HUES48 (cell line): ENCODE measurements at regions not wholly inside any gene's neighbourhood (a gene's known extent, or its start where the extent isn't known, plus 50 kb on each side); places are given as distances from the start of the nearest gene placed in this dataset.
"Not testable (repeated sequence)": the region's sequence is repeated elsewhere in the genome, so short reads cannot be mapped to it uniquely, and the experiment has no call there.

Source experiments
- H3K27ac ChIP-seq: one replicate; pipeline ENCODE4 v1.7.0; 2013; ENCODE audit warnings: low read depth, low read length, inconsistent platforms
- H3K27me3 ChIP-seq: 2 replicates; pipeline ENCODE4 v1.6.1; 2013; ENCODE audit warnings: mild to moderate bottlenecking, low read length; ENCODE audit not compliant: control insufficient read depth, insufficient read depth
- H3K36me3 ChIP-seq: 2 replicates; pipeline ENCODE4 v1.6.1; 2013; ENCODE audit warnings: low read length; ENCODE audit not compliant: control insufficient read depth, insufficient read depth
- H3K4me1 ChIP-seq: 2 replicates; pipeline ENCODE4 v1.6.1; 2013; ENCODE audit warnings: mild to moderate bottlenecking, low read length; ENCODE audit not compliant: control insufficient read depth, insufficient read depth
- H3K4me3 ChIP-seq: 2 replicates; pipeline ENCODE4 v1.5.1; 2013; ENCODE audit warnings: mild to moderate bottlenecking, low read depth, low read length
- H3K9ac ChIP-seq: 2 replicates; pipeline ENCODE4 v1.6.1; 2013; ENCODE audit warnings: mild to moderate bottlenecking, low read depth, low read length, moderate library complexity
- H3K9me3 ChIP-seq: 2 replicates; pipeline ENCODE4 v1.6.1; 2013; ENCODE audit warnings: low read length; ENCODE audit not compliant: control insufficient read depth, insufficient read depth

- Histone ChIP-seq H3K36me3 (no peaks in the 10 kb centered on the region), H3K27me3 (peaks cover 5% of the 10 kb centered on the region), H3K4me3 (no peak overlapping the region), H3K27ac (no peak overlapping the region), H3K9me3 (no peaks in the 10 kb centered on the region), H3K4me1 (peaks cover 10% of the 10 kb centered on the region), H3K9ac (no peak overlapping the region)
These were observed 144.3 kb upstream of the SERTAD2 start for GRCh38 chr2:64797881-64798575.

GRCh38 chr2:64799592-64800252, 146.0 kb upstream of the SERTAD2 start:
- no peaks in the 10 kb centered on the region for H3K9me3 ChIP-seq
- no peak overlapping the region for H3K27ac ChIP-seq
- H3K27me3 ChIP-seq = peaks cover 5% of the 10 kb centered on the region
- peaks cover 6% of the 10 kb centered on the region for H3K4me1 ChIP-seq
- no peak overlapping the region for H3K4me3 ChIP-seq
- H3K36me3 ChIP-seq = no peaks in the 10 kb centered on the region
- no peak overlapping the region for H3K9ac ChIP-seq

- Histone ChIP-seq H3K4me1 (no peaks in the 10 kb centered on the region), H3K9ac (no peak overlapping the region), H3K36me3 (no peaks in the 10 kb centered on the region), H3K9me3 (no peaks in the 10 kb centered on the region), H3K27ac (no peak overlapping the region), H3K4me3 (no peak overlapping the region), H3K27me3 (no peaks in the 10 kb centered on the region)
These were observed 150.1 kb upstream of the SERTAD2 start for GRCh38 chr2:64803776-64804175.

GRCh38 chr2:64804651-64805050, 150.9 kb upstream of the SERTAD2 start:
- H3K4me3 ChIP-seq = no peak overlapping the region
- no peaks in the 10 kb centered on the region for H3K4me1 ChIP-seq
- no peak overlapping the region for H3K9ac ChIP-seq
- H3K27ac ChIP-seq = no peak overlapping the region
- H3K36me3 ChIP-seq = no peaks in the 10 kb centered on the region
- no peaks in the 10 kb centered on the region for H3K9me3 ChIP-seq
- H3K27me3 ChIP-seq = no peaks in the 10 kb centered on the region

GRCh38 chr2:64807417-64807816, 153.7 kb upstream of the SERTAD2 start:
- no peak overlapping the region for H3K4me3 ChIP-seq
- H3K9me3 ChIP-seq = no peaks in the 10 kb centered on the region
- no peaks in the 10 kb centered on the region for H3K27me3 ChIP-seq
- no peaks in the 10 kb centered on the region for H3K4me1 ChIP-seq
- no peak overlapping the region for H3K27ac ChIP-seq
- H3K9ac ChIP-seq = no peak overlapping the region
- H3K36me3 ChIP-seq = no peaks in the 10 kb centered on the region

GRCh38 chr2:64808092-64808491, 154.4 kb upstream of the SERTAD2 start:
- Histone ChIP-seq H3K27ac (no peak overlapping the region), H3K4me1 (no peaks in the 10 kb centered on the region), H3K9me3 (no peaks in the 10 kb centered on the region), H3K36me3 (no peaks in the 10 kb centered on the region), H3K27me3 (no peaks in the 10 kb centered on the region), H3K9ac (no peak overlapping the region), H3K4me3 (no peak overlapping the region)

- Histone ChIP-seq H3K27me3 (no peaks in the 10 kb centered on the region), H3K9ac (no peak overlapping the region), H3K4me3 (no peak overlapping the region), H3K36me3 (no peaks in the 10 kb centered on the region), H3K9me3 (no peaks in the 10 kb centered on the region), H3K4me1 (no peaks in the 10 kb centered on the region), H3K27ac (no peak overlapping the region)
These were observed 155.0 kb upstream of the SERTAD2 start for GRCh38 chr2:64808754-64809153.

- Histone ChIP-seq H3K27ac (no peak overlapping the region), H3K27me3 (no peaks in the 10 kb centered on the region), H3K9ac (no peak overlapping the region), H3K9me3 (no peaks in the 10 kb centered on the region), H3K4me1 (no peaks in the 10 kb centered on the region), H3K4me3 (no peak overlapping the region), H3K36me3 (no peaks in the 10 kb centered on the region)
These were observed 155.5 kb upstream of the SERTAD2 start for GRCh38 chr2:64809216-64809615.

GRCh38 chr2:64812285-64812684, 158.6 kb upstream of the SERTAD2 start:
- Histone ChIP-seq H3K4me1 (no peaks in the 10 kb centered on the region), H3K4me3 (no peak overlapping the region), H3K9ac (no peak overlapping the region), H3K27me3 (no peaks in the 10 kb centered on the region), H3K36me3 (no peaks in the 10 kb centered on the region), H3K9me3 (no peaks in the 10 kb centered on the region), H3K27ac (no peak overlapping the region)

- Histone ChIP-seq H3K4me3 (no peak overlapping the region), H3K9ac (no peak overlapping the region), H3K27ac (no peak overlapping the region), H3K36me3 (no peaks in the 10 kb centered on the region), H3K27me3 (no peaks in the 10 kb centered on the region), H3K4me1 (no peaks in the 10 kb centered on the region), H3K9me3 (no peaks in the 10 kb centered on the region)
These were observed 160.3 kb upstream of the SERTAD2 start for GRCh38 chr2:64814007-64814406.

GRCh38 chr2:64816526-64816925, 162.8 kb upstream of the SERTAD2 start:
- H3K9ac ChIP-seq, H3K36me3 ChIP-seq, H3K27ac ChIP-seq, H3K27me3 ChIP-seq, H3K4me1 ChIP-seq, H3K4me3 ChIP-seq, H3K9me3 ChIP-seq: not testable (repeated sequence)
